Ishikawa (cell line): ENCODE measurements at regions not wholly inside any gene's neighbourhood (a gene's known extent, or its start where the extent isn't known, plus 50 kb on each side); places are given as distances from the start of the nearest gene placed in this dataset.

Experiments
- CEBPB ChIP-seq: IDR thresholded peaks from 2 replicates; pipeline ENCODE4 v1.6.1; 2012
- CREB1 ChIP-seq: IDR thresholded peaks from 2 replicates; pipeline ENCODE4 v1.6.1; 2012; ENCODE audit warnings: low read depth
- EGR1 ChIP-seq: IDR thresholded peaks from 2 replicates; pipeline ENCODE4 v1.6.1; 2012
- EP300 ChIP-seq: IDR thresholded peaks from 2 replicates; pipeline ENCODE4 v1.6.1; 2012; ENCODE audit warnings: borderline replicate concordance
- FOXM1 ChIP-seq: IDR thresholded peaks from 2 replicates; pipeline ENCODE4 v1.6.1; 2012; ENCODE audit warnings: low read depth, borderline replicate concordance
- NFIC ChIP-seq: IDR thresholded peaks from 2 replicates; pipeline ENCODE4 v1.6.1; 2012
- RAD21 ChIP-seq: IDR thresholded peaks from 2 replicates; pipeline ENCODE4 v1.6.1; 2012; ENCODE audit warnings: low read depth
- TAF1 ChIP-seq: IDR thresholded peaks from 2 replicates; pipeline ENCODE4 v1.6.1; 2012; ENCODE audit warnings: low read depth, mild to moderate bottlenecking
- TCF12 ChIP-seq: IDR thresholded peaks from 2 replicates; pipeline ENCODE4 v1.6.1; 2012; ENCODE audit warnings: low read depth
- TEAD4 ChIP-seq: IDR thresholded peaks from 2 replicates; pipeline ENCODE4 v1.6.1; 2012
- YY1 ChIP-seq: IDR thresholded peaks from 2 replicates; pipeline ENCODE4 v1.6.1; 2012; ENCODE audit warnings: low read depth
- ZBTB7A ChIP-seq: IDR thresholded peaks from 2 replicates; pipeline ENCODE4 v1.6.1; 2012; ENCODE audit warnings: low read depth
- TF ChIP-seq, protein P1 (sequence below): IDR thresholded peaks from 2 replicates; pipeline ENCODE4 v1.6.1; 2012
- TF ChIP-seq, protein P2 (sequence below): IDR thresholded peaks from 2 replicates; pipeline ENCODE4 v1.6.1; 2012; ENCODE audit warnings: low read depth, mild to moderate bottlenecking
- TF ChIP-seq, protein P3 (sequence below): IDR thresholded peaks from 2 replicates; pipeline ENCODE4 v1.6.1; 2012

DNA sequence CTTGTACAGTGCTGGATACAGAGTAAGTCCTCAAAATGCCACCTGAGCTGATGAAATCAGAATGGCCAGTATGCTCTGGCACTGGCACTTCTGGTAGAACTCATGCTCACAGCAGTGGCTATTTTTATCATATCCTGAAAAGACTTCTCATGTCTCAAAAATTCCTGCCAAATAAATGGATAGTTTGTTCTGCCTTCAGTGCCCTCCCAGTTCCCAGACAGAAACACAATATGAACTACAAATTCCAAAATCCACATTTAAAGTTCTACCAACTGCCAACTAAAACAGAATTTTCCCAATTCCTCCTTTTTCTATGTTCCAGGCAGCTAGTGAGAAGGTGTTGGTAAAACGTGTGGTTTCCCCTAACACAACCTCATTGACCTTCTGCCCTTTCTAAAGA lies 51.4 kb upstream of the RGS1 start:
- TF ChIP-seq TAF1 (no peak), FOXM1 (no peak), ZBTB7A (no peak), TCF12 (no peak), EP300 (no peak), NFIC (no peak), TEAD4 (no peak), EGR1 (no peak), YY1 (no peak), RAD21 (no peak), CEBPB (no peak), CREB1 (no peak)
- TF ChIP-seq, protein P1, sequence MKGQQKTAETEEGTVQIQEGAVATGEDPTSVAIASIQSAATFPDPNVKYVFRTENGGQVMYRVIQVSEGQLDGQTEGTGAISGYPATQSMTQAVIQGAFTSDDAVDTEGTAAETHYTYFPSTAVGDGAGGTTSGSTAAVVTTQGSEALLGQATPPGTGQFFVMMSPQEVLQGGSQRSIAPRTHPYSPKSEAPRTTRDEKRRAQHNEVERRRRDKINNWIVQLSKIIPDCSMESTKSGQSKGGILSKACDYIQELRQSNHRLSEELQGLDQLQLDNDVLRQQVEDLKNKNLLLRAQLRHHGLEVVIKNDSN: no peak
- TF ChIP-seq, protein P2, sequence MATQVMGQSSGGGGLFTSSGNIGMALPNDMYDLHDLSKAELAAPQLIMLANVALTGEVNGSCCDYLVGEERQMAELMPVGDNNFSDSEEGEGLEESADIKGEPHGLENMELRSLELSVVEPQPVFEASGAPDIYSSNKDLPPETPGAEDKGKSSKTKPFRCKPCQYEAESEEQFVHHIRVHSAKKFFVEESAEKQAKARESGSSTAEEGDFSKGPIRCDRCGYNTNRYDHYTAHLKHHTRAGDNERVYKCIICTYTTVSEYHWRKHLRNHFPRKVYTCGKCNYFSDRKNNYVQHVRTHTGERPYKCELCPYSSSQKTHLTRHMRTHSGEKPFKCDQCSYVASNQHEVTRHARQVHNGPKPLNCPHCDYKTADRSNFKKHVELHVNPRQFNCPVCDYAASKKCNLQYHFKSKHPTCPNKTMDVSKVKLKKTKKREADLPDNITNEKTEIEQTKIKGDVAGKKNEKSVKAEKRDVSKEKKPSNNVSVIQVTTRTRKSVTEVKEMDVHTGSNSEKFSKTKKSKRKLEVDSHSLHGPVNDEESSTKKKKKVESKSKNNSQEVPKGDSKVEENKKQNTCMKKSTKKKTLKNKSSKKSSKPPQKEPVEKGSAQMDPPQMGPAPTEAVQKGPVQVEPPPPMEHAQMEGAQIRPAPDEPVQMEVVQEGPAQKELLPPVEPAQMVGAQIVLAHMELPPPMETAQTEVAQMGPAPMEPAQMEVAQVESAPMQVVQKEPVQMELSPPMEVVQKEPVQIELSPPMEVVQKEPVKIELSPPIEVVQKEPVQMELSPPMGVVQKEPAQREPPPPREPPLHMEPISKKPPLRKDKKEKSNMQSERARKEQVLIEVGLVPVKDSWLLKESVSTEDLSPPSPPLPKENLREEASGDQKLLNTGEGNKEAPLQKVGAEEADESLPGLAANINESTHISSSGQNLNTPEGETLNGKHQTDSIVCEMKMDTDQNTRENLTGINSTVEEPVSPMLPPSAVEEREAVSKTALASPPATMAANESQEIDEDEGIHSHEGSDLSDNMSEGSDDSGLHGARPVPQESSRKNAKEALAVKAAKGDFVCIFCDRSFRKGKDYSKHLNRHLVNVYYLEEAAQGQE: no peak
- TF ChIP-seq, protein P3, sequence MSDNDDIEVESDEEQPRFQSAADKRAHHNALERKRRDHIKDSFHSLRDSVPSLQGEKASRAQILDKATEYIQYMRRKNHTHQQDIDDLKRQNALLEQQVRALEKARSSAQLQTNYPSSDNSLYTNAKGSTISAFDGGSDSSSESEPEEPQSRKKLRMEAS: no peak
